ENCODE measurements at regions not wholly inside any gene's neighbourhood (a gene's known extent, or its start where the extent isn't known, plus 50 kb on each side); places are given as distances from the start of the nearest gene placed in this dataset.

DNA sequence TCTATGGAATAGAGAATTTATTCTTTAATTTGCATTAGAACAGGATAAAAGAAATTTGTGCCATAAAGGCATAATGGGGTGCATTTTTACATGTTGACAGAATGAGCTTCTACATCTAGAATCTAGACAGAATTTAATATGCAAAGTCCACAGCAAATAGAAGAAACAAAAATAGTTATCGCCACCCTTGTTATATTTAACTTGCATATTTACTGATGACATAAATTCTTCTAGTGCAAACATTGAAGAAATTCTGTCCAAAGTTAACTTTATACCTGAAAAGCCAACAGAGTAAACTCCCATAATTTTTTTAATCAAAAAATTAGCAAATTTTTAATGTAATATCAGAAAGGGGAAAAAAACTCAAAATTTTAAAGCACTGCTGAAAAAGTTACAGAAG, 213.7 kb upstream of the ALCAM start:
- TF ChIP-seq ZNF70 (CRISPR knock-in tag; IDR thresholded peaks at IDR 0.05) = no peak
- TF ChIP-seq ZNF8 (CRISPR knock-in tag; IDR thresholded peaks at IDR 0.05) = no peak
- TF ChIP-seq ISL1 (CRISPR knock-in tag; IDR thresholded peaks at IDR 0.05) = no peak
- no peak for TF ChIP-seq PPARA (CRISPR knock-in tag; IDR thresholded peaks at IDR 0.05; ENCODE audit: borderline replicate concordance)
- TF ChIP-seq GLIS3 (CRISPR knock-in tag; IDR thresholded peaks at IDR 0.05) = no peak
- TF ChIP-seq ESRRG (CRISPR knock-in tag; IDR thresholded peaks at IDR 0.05) = no peak
- TF ChIP-seq, protein P1, sequence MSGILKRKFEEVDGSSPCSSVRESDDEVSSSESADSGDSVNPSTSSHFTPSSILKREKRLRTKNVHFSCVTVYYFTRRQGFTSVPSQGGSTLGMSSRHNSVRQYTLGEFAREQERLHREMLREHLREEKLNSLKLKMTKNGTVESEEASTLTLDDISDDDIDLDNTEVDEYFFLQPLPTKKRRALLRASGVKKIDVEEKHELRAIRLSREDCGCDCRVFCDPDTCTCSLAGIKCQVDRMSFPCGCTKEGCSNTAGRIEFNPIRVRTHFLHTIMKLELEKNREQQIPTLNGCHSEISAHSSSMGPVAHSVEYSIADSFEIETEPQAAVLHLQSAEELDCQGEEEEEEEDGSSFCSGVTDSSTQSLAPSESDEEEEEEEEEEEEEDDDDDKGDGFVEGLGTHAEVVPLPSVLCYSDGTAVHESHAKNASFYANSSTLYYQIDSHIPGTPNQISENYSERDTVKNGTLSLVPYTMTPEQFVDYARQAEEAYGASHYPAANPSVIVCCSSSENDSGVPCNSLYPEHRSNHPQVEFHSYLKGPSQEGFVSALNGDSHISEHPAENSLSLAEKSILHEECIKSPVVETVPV (CRISPR knock-in tag; IDR thresholded peaks at IDR 0.05) = no peak
- ATAC-seq = no peak

DNA sequence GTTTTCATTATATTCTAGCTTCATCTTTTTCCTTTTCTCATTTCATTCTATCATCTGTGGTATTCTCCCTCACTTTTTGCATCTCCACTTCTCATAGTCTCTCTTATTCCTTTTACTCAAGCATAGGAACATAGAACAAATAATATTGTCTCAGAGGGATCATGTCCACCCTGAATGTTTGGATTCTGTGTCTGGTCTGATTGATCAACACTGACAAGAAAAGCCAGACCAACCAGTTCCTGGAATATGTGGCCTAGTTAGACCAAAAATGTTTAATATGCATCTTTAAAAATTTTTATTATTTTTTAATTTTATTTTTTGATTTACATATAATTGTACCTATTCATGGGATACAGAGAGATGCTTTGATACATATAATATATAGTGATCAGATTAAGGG, 212.0 kb upstream of the ALCAM start:
- ATAC-seq = no peak
- no peak for TF ChIP-seq ZNF70 (CRISPR knock-in tag; IDR thresholded peaks at IDR 0.05)
- TF ChIP-seq BACH2 (CRISPR knock-in tag; IDR thresholded peaks at IDR 0.05; ENCODE audit: borderline replicate concordance) = no peak
- no peak for TF ChIP-seq ESRRG (CRISPR knock-in tag; IDR thresholded peaks at IDR 0.05)
- TF ChIP-seq, protein P2, sequence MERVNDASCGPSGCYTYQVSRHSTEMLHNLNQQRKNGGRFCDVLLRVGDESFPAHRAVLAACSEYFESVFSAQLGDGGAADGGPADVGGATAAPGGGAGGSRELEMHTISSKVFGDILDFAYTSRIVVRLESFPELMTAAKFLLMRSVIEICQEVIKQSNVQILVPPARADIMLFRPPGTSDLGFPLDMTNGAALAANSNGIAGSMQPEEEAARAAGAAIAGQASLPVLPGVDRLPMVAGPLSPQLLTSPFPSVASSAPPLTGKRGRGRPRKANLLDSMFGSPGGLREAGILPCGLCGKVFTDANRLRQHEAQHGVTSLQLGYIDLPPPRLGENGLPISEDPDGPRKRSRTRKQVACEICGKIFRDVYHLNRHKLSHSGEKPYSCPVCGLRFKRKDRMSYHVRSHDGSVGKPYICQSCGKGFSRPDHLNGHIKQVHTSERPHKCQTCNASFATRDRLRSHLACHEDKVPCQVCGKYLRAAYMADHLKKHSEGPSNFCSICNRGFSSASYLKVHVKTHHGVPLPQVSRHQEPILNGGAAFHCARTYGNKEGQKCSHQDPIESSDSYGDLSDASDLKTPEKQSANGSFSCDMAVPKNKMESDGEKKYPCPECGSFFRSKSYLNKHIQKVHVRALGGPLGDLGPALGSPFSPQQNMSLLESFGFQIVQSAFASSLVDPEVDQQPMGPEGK (CRISPR knock-in tag; IDR thresholded peaks at IDR 0.05; ENCODE audit: borderline replicate concordance) = no peak
- TF ChIP-seq ZC3H10 (CRISPR knock-in tag; IDR thresholded peaks at IDR 0.05) = no peak
- no peak for TF ChIP-seq PPARA (CRISPR knock-in tag; IDR thresholded peaks at IDR 0.05; ENCODE audit: borderline replicate concordance)
- TF ChIP-seq, protein P3, sequence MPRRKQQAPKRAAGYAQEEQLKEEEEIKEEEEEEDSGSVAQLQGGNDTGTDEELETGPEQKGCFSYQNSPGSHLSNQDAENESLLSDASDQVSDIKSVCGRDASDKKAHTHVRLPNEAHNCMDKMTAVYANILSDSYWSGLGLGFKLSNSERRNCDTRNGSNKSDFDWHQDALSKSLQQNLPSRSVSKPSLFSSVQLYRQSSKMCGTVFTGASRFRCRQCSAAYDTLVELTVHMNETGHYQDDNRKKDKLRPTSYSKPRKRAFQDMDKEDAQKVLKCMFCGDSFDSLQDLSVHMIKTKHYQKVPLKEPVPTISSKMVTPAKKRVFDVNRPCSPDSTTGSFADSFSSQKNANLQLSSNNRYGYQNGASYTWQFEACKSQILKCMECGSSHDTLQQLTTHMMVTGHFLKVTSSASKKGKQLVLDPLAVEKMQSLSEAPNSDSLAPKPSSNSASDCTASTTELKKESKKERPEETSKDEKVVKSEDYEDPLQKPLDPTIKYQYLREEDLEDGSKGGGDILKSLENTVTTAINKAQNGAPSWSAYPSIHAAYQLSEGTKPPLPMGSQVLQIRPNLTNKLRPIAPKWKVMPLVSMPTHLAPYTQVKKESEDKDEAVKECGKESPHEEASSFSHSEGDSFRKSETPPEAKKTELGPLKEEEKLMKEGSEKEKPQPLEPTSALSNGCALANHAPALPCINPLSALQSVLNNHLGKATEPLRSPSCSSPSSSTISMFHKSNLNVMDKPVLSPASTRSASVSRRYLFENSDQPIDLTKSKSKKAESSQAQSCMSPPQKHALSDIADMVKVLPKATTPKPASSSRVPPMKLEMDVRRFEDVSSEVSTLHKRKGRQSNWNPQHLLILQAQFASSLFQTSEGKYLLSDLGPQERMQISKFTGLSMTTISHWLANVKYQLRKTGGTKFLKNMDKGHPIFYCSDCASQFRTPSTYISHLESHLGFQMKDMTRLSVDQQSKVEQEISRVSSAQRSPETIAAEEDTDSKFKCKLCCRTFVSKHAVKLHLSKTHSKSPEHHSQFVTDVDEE (CRISPR knock-in tag; IDR thresholded peaks at IDR 0.05) = no peak
- no peak for TF ChIP-seq ZFP3 (CRISPR knock-in tag; IDR thresholded peaks at IDR 0.05)
- TF ChIP-seq, protein P4, sequence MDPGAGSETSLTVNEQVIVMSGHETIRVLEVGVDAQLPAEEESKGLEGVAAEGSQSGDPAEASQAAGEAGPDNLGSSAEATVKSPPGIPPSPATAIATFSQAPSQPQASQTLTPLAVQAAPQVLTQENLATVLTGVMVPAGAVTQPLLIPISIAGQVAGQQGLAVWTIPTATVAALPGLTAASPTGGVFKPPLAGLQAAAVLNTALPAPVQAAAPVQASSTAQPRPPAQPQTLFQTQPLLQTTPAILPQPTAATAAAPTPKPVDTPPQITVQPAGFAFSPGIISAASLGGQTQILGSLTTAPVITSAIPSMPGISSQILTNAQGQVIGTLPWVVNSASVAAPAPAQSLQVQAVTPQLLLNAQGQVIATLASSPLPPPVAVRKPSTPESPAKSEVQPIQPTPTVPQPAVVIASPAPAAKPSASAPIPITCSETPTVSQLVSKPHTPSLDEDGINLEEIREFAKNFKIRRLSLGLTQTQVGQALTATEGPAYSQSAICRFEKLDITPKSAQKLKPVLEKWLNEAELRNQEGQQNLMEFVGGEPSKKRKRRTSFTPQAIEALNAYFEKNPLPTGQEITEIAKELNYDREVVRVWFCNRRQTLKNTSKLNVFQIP (CRISPR knock-in tag; IDR thresholded peaks at IDR 0.05; ENCODE audit: borderline replicate concordance, low read depth) = no peak

DNA sequence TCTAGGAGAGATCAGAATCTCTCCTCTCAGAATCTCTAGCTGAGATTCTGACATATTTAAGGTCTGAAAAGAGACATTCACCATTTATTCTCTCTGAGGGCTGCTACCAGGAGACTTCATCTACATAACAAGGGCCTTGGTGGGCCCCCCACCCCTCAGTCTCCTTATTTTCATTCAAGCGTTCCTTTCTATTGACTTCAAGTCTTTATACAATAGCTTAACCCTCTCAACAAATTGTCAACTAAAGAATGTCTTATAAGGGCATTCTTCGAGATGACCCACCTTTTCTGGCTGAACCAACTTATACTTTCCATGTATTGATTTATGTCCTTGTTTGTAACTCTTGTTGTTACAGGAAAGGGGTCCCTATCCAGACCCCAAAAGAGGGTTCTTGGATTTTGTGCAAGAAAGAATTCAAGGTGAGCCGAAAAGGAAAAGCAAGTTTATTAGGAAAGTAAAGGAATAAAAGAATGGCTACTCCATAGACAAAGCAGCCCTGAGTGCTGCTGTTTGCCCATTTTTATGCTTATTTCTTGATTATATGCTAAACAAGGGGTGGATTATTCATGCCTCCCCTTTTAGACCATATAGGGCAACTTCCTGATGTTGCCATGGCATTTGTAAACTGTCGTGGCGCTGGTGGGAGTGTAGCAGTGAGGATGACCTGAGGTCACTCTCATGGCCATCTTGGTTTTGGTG, 209.5 kb upstream of the ALCAM start:
- TF ChIP-seq, protein P3 (CRISPR knock-in tag; IDR thresholded peaks at IDR 0.05) = no peak
- no peak for TF ChIP-seq TOX (CRISPR knock-in tag; IDR thresholded peaks at IDR 0.05; ENCODE audit: borderline replicate concordance)
- no peak for TF ChIP-seq ZNF565 (CRISPR knock-in tag; conservative IDR thresholded peaks at IDR 0.05; ENCODE audit: low read depth)
- TF ChIP-seq BACH2 (CRISPR knock-in tag; IDR thresholded peaks at IDR 0.05; ENCODE audit: borderline replicate concordance) = no peak
- no peak for TF ChIP-seq ISL1 (CRISPR knock-in tag; IDR thresholded peaks at IDR 0.05)
- TF ChIP-seq TCF4 (CRISPR knock-in tag; IDR thresholded peaks at IDR 0.05; ENCODE audit: borderline replicate concordance) = no peak
- TF ChIP-seq CSDC2 (CRISPR knock-in tag; IDR thresholded peaks at IDR 0.05) = no peak
- no peak for TF ChIP-seq RARB (CRISPR knock-in tag; IDR thresholded peaks at IDR 0.05)
- TF ChIP-seq OSR1 (CRISPR knock-in tag; IDR thresholded peaks at IDR 0.05) = no peak
- no peak for TF ChIP-seq ZC3H10 (CRISPR knock-in tag; IDR thresholded peaks at IDR 0.05)
- TF ChIP-seq GLIS3 (CRISPR knock-in tag; IDR thresholded peaks at IDR 0.05) = no peak
- no peak for TF ChIP-seq ARNTL (CRISPR knock-in tag; IDR thresholded peaks at IDR 0.05; ENCODE audit: borderline replicate concordance, low read depth)

More for the DNA sequence above, 209.5 kb upstream of the ALCAM start:
- ATAC-seq = no peak
